GM18508 (cell line): ENCODE measurements at regions not wholly inside any gene's neighbourhood (a gene's known extent, or its start where the extent isn't known, plus 50 kb on each side); places are given as distances from the start of the nearest gene placed in this dataset.
"Not testable (repeated sequence)": the region's sequence is repeated elsewhere in the genome, so short reads cannot be mapped to it uniquely, and the experiment has no call there.

Experiments used
- ATAC-seq: cut with Tn5 transposase; IDR thresholded peaks from one replicate; pipeline ENCODE4 v1.9.1; 2021; ENCODE audit warnings: moderate number of reproducible peaks; ENCODE audit not compliant: insufficient read depth, unreplicated experiment

- ATAC-seq = not testable (repeated sequence)
These were observed 53.4 kb downstream of the AHSP start for GRCh38 chr16:31581065-31581464.

- ATAC-seq = not testable (repeated sequence)
These were observed 74.2 kb downstream of the AHSP start for GRCh38 chr16:31601737-31602384.

DNA sequence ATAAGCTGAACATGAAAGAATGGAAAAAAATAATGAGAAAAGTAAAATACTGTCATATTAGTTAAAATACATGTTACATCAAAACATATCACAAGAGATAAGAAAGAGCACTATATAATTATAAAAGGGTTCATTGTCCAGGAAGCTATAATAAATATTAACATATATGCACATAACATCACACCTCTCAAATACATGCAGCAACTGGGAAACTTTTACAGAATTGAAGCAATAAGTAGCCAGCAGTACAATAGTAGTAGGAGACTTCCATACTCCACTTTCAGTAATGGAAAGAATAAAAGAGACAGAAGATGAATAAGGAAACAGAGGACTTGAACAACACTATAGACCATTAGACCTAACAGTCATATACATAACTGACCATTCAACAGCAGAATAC is 90.4 kb downstream of the AHSP start:
- no peak for ATAC-seq

GRCh38 chr16:31636433-31636832 is 108.7 kb downstream of the AHSP start:
- no peak for ATAC-seq

DNA sequence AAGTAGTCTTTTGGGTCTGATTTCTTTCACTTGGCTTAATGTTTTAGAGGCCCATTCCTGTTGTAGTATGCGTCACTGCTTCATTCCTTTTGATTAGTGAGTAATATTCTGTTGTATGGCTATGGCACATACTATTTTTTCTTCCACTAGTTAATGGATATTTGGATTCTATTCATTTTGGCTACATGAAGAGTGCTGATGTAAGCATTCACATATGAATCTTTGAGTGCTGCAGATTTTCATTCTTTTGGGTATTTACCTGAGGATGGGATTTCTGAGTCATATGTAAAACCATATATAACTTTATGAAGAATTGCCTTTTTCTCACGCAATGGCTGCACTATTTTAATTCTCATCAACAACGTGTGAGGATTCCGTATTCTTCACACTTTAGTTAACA is 113.6 kb downstream of the AHSP start:
- no peak for ATAC-seq

GRCh38 chr16:31655674-31656073 is 128.0 kb downstream of the AHSP start:
- ATAC-seq = not testable (repeated sequence)

DNA sequence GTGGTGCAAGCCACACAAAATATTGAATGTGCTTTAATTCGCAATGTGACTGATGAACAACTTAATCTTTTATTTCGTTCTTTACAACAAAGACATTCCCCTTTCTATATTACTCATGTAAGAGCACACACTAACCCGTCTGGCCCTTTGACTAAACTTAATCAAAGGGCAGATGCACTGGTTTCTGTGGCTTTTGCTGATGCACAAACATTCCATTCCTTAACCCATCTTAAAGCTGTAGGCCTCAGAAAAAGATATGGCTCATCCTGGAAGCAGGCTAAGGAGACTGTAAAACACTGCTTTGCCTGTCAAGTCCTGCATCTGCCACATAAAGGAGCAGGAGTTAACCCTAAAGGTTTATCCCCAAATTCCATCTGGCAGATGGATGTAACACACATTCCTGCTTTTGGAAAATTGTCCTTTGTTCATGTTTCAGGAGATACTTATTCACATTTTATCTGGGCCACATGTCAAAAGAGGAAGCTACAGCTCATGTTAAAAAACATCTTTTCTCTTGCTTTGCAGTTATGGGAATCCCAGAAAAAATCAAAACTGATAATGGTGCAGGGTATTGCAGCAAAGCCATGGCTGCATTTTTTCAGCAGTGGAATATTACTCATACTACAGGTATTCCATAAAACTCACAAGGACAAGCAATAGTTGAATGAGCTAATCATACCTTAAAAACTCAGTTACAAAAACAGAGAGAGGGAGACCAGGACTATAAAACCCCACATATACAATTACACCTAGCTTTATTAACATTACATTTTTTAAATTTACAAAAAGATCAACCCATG is 137.2 kb downstream of the AHSP start:
- ATAC-seq = no peak

DNA sequence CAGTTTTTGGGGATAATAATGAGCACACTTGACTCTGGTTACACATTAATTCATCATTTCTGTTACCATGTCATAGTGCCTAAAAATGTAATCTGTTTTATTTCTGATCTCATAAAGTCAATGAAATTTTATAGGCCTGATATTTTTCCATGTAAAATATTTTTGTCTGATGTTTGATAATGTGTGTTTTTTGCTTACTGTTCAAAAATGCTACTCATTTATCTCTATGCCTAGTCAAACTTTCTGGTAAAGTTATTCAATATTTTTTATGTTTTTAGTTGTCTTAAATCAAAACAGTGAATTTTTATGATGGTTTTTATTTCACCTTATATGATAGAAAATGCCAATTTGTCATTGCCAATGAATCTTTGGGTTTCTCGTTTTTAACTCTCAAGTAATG is 147.0 kb downstream of the AHSP start:
- no peak for ATAC-seq

DNA sequence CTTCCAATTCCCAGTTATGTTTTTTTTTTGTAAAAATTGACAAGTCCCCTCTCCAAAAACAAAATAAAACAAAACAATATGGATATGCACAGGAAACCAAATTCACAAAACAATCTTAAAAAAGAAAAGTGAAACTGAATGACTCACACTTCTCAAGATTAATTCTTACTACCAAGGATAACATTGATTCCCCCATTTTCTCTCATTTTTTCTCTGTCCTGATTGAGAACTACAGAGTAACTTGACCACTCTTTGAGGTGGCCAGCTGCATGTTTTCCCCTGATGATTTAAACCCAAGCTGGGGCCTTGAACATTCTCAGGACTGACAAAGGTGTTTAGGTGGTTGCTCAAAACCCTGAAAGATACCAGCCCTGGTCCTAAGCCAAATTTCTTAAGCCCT is 149.0 kb downstream of the AHSP start:
- ATAC-seq = no peak

- no peak for ATAC-seq
These were observed 151.1 kb downstream of the AHSP start for GRCh38 chr16:31678649-31679325.

DNA sequence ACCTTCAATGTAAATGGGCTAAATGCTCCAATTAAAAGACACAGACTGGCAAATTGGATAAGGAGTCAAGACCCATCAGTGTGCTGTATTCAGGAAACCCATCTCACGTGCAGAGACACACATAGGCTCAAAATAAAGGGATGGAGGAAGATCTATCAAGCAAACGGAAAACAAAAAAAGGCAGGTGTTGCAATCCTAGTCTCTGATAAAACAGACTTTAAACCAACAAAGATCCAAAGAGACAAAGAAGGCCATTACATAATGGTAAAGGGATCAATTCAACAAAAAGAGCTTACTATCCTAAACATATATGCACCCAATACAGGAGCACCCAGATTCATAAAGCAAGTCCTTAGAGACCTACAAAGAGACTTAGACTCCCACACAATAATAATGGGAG is 161.6 kb downstream of the AHSP start:
- ATAC-seq = not testable (repeated sequence)

- ATAC-seq = not testable (repeated sequence)
These were observed 164.6 kb downstream of the AHSP start for GRCh38 chr16:31692338-31692737.

DNA sequence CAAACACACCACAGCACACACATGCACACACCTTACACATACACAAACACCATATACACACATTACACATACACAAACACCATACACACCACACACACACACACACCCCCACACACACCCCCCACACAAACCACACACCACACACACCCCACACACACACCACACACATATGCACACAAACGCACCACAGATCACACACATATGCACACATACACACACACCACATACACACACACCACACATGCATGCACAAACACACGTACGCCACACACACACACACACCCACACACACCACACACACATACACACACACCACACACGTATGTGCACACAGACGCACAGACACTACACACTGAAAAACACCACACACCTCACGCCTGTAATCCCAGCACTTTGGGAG is 166.0 kb downstream of the AHSP start:
- no peak for ATAC-seq

DNA sequence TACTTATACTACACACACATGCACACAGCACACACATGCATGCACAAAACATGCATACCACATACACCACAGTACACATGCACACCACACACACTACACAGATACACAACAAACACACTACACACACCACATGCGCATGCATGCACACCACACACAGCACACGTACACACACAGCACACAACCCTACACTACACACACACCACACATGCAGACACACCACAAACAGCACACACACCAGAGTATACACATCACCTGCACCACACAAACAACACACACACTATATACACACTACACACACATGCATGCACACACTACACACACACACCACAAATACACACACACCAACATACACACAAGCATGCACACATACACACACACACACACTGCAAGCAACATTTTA is 166.8 kb downstream of the AHSP start:
- no peak for ATAC-seq

DNA sequence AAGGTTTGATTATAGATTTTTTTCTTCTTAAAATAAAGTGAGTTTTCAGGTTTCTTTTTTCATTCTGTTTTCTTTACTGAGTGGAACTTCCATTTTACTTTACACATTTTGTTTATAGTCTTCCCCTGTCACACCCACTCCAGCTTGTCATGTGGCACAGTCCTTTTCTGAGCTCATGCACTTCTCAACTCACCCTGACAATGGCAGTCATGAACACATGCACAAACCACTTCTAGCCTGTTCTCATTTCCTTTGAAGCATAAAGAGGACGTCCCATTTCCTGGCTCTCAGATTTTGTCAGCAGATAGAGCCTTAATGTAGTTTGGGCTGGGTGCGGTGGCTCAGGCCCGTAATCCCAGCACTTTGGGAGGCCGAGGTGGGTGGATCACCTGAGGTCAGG is 168.0 kb downstream of the AHSP start:
- peak; percentile 47 for ATAC-seq

DNA sequence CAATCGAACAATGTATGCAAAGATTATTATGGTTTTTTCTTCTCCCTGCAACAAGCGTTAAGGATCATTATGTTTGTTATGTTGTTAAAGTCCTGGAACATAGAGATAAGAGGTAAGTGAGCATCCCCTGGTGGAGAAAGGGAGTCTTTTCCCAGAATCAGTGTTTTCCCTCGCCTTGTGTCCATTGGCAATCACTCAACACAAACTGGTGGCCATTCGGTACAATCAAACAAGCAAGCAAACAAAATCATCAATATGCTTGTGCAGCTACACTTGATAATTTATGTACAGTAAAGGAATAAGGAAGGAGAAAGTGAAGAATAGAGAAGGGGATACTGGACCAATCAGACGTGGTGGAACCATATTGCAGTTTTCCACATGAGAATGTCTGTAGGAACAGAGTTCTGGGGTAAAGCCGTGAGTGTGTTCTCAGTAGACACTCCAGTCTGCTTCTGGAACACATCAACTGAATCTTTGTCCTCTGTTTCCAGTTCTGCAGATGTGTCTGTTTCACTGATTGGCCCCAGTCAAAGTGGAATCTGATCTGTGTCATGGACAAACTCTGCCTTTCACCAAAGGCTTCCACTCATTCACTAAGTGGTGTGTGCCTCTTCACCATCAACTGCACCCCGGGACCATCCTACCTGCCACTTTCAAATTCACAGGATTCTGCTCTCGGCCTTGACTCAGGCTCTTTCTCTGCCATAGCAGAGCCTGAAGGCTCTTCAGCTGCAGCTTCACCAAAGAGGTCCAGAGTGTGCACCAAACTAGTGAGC is 169.5 kb downstream of the AHSP start:
- no peak for ATAC-seq

DNA sequence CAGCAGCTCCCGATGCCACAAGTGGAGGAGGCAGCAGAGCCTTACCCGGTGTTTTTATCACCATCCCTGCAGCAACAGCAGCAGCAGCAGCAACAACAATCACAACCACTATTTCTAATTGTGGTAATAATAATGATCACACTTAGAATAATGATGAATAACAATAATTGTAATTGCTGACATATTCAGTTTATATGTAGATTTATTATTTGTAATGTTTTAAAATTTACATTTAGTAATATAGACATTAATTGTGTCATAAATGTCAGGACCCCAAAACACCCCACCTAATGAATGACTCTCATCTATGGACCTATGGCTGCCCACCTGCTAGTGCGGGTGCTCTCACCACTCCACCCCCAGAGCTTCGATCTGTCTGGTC is 170.0 kb downstream of the AHSP start:
- no peak for ATAC-seq

DNA sequence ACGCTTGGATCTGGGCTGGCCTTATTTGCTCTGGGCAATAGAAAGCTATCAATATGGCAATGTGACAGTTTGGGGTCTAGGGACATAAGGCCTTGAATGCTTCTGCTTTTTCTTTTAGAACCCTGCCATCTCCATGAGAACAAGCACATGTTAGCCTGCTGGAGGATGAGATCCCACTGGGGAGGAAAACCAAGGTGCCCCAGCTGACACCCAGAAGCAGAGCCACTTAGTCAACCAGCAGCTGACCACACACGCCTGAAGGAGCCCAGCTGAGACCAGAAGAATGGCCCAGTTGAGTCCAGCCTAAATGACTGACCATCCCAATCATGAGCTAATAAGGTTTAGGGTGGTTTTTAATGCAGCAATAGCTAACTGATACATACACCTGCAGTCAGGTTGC is 171.2 kb downstream of the AHSP start:
- no peak for ATAC-seq

DNA sequence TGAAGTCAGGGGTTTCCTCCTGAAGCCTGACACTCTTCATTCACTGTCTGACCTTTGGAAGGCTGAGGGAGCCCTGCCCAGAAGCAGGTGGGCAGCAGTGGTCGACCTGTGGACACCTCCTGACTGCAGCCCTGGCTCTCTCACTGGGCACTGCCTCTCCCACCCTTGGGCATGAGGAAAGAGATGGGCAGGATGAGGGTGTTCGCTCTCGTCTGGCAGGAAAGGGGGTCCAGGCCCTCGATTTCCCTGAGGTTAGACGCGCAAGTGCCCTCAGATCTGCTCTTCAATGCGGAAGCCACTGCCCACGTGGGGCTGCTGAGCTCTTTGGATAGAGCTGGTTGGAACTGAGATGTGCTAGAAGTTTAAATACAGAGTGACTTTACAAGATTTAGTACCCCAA is 171.9 kb downstream of the AHSP start:
- no peak for ATAC-seq

DNA sequence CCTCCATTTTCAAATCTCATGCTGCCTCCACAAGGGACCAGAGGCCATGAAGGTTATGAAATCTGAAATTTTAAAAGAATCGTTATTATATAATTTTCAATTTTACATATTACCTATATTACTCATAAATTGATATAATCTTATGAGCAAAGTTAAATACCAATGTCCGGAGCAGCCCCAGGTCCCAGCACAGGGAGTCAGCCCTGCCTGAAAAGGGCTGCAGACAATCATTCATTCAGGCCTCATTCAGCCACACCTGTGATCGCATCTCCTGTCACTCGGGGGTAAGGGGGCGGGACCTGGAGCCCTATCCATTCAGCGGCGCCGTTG is 172.5 kb downstream of the AHSP start:
- ATAC-seq = peak; percentile 53
